ENCODE measurements at regions not wholly inside any gene's neighbourhood (a gene's known extent, or its start where the extent isn't known, plus 50 kb on each side); places are given as distances from the start of the nearest gene placed in this dataset.

DNA sequence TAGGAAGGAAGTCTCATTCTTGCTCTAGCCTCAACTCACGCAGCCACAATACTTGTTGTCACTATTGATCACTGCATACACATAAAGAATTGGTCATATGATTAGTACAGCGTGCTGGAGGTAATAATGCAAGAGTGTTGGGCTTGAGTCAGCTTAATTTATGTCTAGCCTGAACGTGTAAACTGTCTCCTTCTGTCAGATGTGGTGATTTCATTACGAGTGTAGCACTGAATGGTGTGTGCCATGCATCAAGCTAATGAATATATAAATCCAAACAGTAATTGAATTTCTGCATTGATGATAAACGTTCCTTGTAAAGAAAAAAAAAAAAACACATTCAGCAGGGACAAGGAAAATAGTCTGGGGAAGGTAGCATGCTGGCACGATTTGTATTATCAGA, 396.2 kb upstream of the RAG2 start:
- no peak for TF ChIP-seq POLR2A (IDR thresholded peaks at IDR 0.05; ENCODE audit: low read length)
- TF ChIP-seq GATA1 (IDR thresholded peaks at IDR 0.05; ENCODE audit: low read depth, low read length), result no peak
